Neural cell (in vitro differentiated cells): ENCODE measurements at regions not wholly inside any gene's neighbourhood (a gene's known extent, or its start where the extent isn't known, plus 50 kb on each side); places are given as distances from the start of the nearest gene placed in this dataset.

Source experiments
- H2AFZ ChIP-seq: fragments of 200-600, 300-800 bp; sonication (generic), shearing (Covaris generic); 2 replicates; pipeline ENCODE4 v1.6.0; 2014; ENCODE audit warnings: low read depth, mild to moderate bottlenecking, antibody characterized with exemption, low read length, moderate library complexity
- H3F3A ChIP-seq: fragments of 200-600 bp; shearing (Covaris generic); 2 replicates; pipeline ENCODE4 v1.6.1; 2016; ENCODE audit warnings: mild to moderate bottlenecking, moderate library complexity, mixed read lengths, antibody characterized with exemption, low read length; ENCODE audit not compliant: insufficient read depth, poor library complexity, severe bottlenecking
- H3K27ac ChIP-seq: fragments of 200-600, 300-800 bp; sonication (generic), shearing (Covaris generic); 2 replicates; pipeline ENCODE4 v1.5.1; 2014; ENCODE audit warnings: mild to moderate bottlenecking, low read length, moderate library complexity
- H3K27me3 ChIP-seq: fragments of 300-800, 200-600 bp; sonication (generic), shearing (Covaris generic); 2 replicates; pipeline ENCODE4 v1.6.0; 2014; ENCODE audit warnings: mild to moderate bottlenecking, low read depth, low read length, moderate library complexity; ENCODE audit not compliant: insufficient read depth
- H3K36me3 ChIP-seq: fragments of 300-800, 200-600 bp; sonication (generic), shearing (Covaris generic); 2 replicates; pipeline ENCODE4 v1.5.1; 2014; ENCODE audit warnings: mild to moderate bottlenecking, antibody characterized with exemption, low read length, moderate library complexity; ENCODE audit not compliant: insufficient read depth
- H3K4me2 ChIP-seq: fragments of 300-800, 200-600 bp; sonication (generic), shearing (Covaris generic); 2 replicates; pipeline ENCODE4 v1.6.0; 2014; ENCODE audit warnings: mild to moderate bottlenecking, low read length
- H3K4me3 ChIP-seq: fragments of 300-800, 200-600 bp; sonication (generic), shearing (Covaris generic); 2 replicates; pipeline ENCODE4 v1.5.1; 2014; ENCODE audit warnings: mild to moderate bottlenecking, low read length, moderate library complexity
- H3K79me2 ChIP-seq: fragments of 200-600 bp; shearing (Covaris generic); replicated peaks from 2 replicates; pipeline ENCODE4 v1.6.0; 2014; ENCODE audit warnings: mild to moderate bottlenecking, low read length, moderate library complexity; ENCODE audit not compliant: insufficient read depth
- H3K9ac ChIP-seq: fragments of 300-800, 200-600 bp; sonication (generic), shearing (Covaris generic); 2 replicates; pipeline ENCODE4 v1.6.1; 2016; ENCODE audit warnings: mild to moderate bottlenecking, low read length, mixed read lengths
- H3K9me2 ChIP-seq: fragments of 200-600 bp; shearing (Covaris generic); 2 replicates; pipeline ENCODE4 v1.6.1; 2016; ENCODE audit warnings: mild to moderate bottlenecking, low read length, mixed read lengths; ENCODE audit not compliant: insufficient read depth
- H3K9me3 ChIP-seq: fragments of 200-600, 300-800 bp; sonication (generic), shearing (Covaris generic); 2 replicates; pipeline ENCODE4 v1.6.1; 2016; ENCODE audit warnings: mild to moderate bottlenecking, mixed run types, low read length, moderate library complexity, mixed read lengths
- H4K20me1 ChIP-seq: fragments of 200-600 bp; shearing (Covaris generic); 2 replicates; pipeline ENCODE4 v1.6.1; 2016; ENCODE audit warnings: mild to moderate bottlenecking, mixed run types; ENCODE audit not compliant: insufficient read depth
- EP300 ChIP-seq: fragments of 450-650 bp; conservative IDR thresholded peaks from 2 replicates; pipeline ENCODE4 v1.6.1; 2014; ENCODE audit warnings: antibody characterized with exemption, mild to moderate bottlenecking, moderate library complexity; ENCODE audit not compliant: poor library complexity, severe bottlenecking
- EZH2 ChIP-seq: fragments of 200-600, 300-800 bp; shearing (Covaris generic), sonication (generic); IDR thresholded peaks from 2 replicates; pipeline ENCODE4 v1.6.1; 2014; ENCODE audit warnings: antibody characterized with exemption, low read length, borderline replicate concordance, mild to moderate bottlenecking; ENCODE audit not compliant: insufficient read depth, poor library complexity, severe bottlenecking
- MXI1 ChIP-seq: fragments of 450-650 bp; conservative IDR thresholded peaks from 2 replicates; pipeline ENCODE4 v1.6.1; 2014; ENCODE audit warnings: antibody characterized with exemption, mild to moderate bottlenecking; ENCODE audit not compliant: poor library complexity, severe bottlenecking
- POLR2AphosphoS5 ChIP-seq: IDR thresholded peaks from 2 replicates; pipeline ENCODE4 v1.6.1; 2012
- RAD21 ChIP-seq: fragments of 450-650 bp; conservative IDR thresholded peaks from 2 replicates; pipeline ENCODE4 v1.6.1; 2014; ENCODE audit warnings: antibody characterized with exemption, mild to moderate bottlenecking, moderate library complexity
- SMC3 ChIP-seq: fragments of 450-650 bp; conservative IDR thresholded peaks from 2 replicates; pipeline ENCODE4 v1.6.1; 2014; ENCODE audit warnings: antibody characterized with exemption, mild to moderate bottlenecking, moderate library complexity; ENCODE audit not compliant: poor library complexity
- TAF1 ChIP-seq: IDR thresholded peaks from 2 replicates; pipeline ENCODE4 v1.6.1; 2012; ENCODE audit warnings: low read depth
- TF ChIP-seq, protein P1 (sequence below): fragments of 450-650 bp; IDR thresholded peaks from 2 replicates; pipeline ENCODE4 v1.5.1; 2014; ENCODE audit warnings: antibody characterized with exemption, mild to moderate bottlenecking, moderate library complexity; ENCODE audit not compliant: poor library complexity, severe bottlenecking
- TF ChIP-seq, protein P2 (sequence below): IDR thresholded peaks from 2 replicates; pipeline ENCODE4 v1.6.1; 2012; ENCODE audit warnings: borderline replicate concordance

- no peaks in the 10 kb centered on the region for H3F3A ChIP-seq
- no peaks in the 10 kb centered on the region for H3K9me2 ChIP-seq
- H3K9ac ChIP-seq, result no peak overlapping the region
- H3K27ac ChIP-seq, result no peak overlapping the region
- no peaks in the 10 kb centered on the region for H4K20me1 ChIP-seq
- no peaks in the 10 kb centered on the region for H3K27me3 ChIP-seq
- no peak overlapping the region for H3K4me3 ChIP-seq
- H3K9me3 ChIP-seq, result no peaks in the 10 kb centered on the region
- no peak overlapping the region for H3K4me2 ChIP-seq
- no peak overlapping the region for H2AFZ ChIP-seq
- H3K79me2 ChIP-seq, result no peaks in the 10 kb centered on the region
- TF ChIP-seq, protein P1, sequence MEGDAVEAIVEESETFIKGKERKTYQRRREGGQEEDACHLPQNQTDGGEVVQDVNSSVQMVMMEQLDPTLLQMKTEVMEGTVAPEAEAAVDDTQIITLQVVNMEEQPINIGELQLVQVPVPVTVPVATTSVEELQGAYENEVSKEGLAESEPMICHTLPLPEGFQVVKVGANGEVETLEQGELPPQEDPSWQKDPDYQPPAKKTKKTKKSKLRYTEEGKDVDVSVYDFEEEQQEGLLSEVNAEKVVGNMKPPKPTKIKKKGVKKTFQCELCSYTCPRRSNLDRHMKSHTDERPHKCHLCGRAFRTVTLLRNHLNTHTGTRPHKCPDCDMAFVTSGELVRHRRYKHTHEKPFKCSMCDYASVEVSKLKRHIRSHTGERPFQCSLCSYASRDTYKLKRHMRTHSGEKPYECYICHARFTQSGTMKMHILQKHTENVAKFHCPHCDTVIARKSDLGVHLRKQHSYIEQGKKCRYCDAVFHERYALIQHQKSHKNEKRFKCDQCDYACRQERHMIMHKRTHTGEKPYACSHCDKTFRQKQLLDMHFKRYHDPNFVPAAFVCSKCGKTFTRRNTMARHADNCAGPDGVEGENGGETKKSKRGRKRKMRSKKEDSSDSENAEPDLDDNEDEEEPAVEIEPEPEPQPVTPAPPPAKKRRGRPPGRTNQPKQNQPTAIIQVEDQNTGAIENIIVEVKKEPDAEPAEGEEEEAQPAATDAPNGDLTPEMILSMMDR, result no peak
- TF ChIP-seq POLR2AphosphoS5 (no peak), MXI1 (no peak), SMC3 (no peak), EZH2 (no peak), TAF1 (no peak), RAD21 (no peak), EP300 (no peak)
- TF ChIP-seq, protein P2, sequence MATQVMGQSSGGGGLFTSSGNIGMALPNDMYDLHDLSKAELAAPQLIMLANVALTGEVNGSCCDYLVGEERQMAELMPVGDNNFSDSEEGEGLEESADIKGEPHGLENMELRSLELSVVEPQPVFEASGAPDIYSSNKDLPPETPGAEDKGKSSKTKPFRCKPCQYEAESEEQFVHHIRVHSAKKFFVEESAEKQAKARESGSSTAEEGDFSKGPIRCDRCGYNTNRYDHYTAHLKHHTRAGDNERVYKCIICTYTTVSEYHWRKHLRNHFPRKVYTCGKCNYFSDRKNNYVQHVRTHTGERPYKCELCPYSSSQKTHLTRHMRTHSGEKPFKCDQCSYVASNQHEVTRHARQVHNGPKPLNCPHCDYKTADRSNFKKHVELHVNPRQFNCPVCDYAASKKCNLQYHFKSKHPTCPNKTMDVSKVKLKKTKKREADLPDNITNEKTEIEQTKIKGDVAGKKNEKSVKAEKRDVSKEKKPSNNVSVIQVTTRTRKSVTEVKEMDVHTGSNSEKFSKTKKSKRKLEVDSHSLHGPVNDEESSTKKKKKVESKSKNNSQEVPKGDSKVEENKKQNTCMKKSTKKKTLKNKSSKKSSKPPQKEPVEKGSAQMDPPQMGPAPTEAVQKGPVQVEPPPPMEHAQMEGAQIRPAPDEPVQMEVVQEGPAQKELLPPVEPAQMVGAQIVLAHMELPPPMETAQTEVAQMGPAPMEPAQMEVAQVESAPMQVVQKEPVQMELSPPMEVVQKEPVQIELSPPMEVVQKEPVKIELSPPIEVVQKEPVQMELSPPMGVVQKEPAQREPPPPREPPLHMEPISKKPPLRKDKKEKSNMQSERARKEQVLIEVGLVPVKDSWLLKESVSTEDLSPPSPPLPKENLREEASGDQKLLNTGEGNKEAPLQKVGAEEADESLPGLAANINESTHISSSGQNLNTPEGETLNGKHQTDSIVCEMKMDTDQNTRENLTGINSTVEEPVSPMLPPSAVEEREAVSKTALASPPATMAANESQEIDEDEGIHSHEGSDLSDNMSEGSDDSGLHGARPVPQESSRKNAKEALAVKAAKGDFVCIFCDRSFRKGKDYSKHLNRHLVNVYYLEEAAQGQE, result no peak
- no peaks in the 10 kb centered on the region for H3K36me3 ChIP-seq
Measured at GRCh38 chr10:61151059-61151458, 207.1 kb upstream of the RHOBTB1 start.

GRCh38 chr10:61148451-61148850, 204.5 kb upstream of the RHOBTB1 start:
- Histone ChIP-seq H2AFZ (no peak overlapping the region), H3K9me2 (no peaks in the 10 kb centered on the region), H3K4me2 (no peak overlapping the region), H3K36me3 (no peaks in the 10 kb centered on the region), H4K20me1 (no peaks in the 10 kb centered on the region), H3K9ac (no peak overlapping the region), H3K27me3 (no peaks in the 10 kb centered on the region), H3F3A (no peaks in the 10 kb centered on the region), H3K4me3 (no peak overlapping the region), H3K79me2 (no peaks in the 10 kb centered on the region), H3K9me3 (no peaks in the 10 kb centered on the region), H3K27ac (no peak overlapping the region)
- no peak for TF ChIP-seq EP300
- TF ChIP-seq POLR2AphosphoS5, result no peak
- no peak for TF ChIP-seq SMC3
- no peak for TF ChIP-seq TAF1
- TF ChIP-seq, protein P1, result no peak
- TF ChIP-seq EZH2, result no peak
